ENCODE measurements at regions not wholly inside any gene's neighbourhood (a gene's known extent, or its start where the extent isn't known, plus 50 kb on each side); places are given as distances from the start of the nearest gene placed in this dataset.

GRCh38 chr11:91178366-91178765 is 955.5 kb upstream of the CHORDC1 start:
- no peaks in the 10 kb centered on the region for H3K36me3 ChIP-seq (ENCODE audit: control insufficient read depth in 2 of 2, insufficient read depth in 2 of 2, low read length in 2 of 2)
- H3K27ac ChIP-seq (ENCODE audit: low read length), result no peak overlapping the region
- H3K9ac ChIP-seq (ENCODE audit: low read length in 2 of 2), result no peak overlapping the region
- no peaks in the 10 kb centered on the region for H3K27me3 ChIP-seq (ENCODE audit: control insufficient read depth in 1 of 2, insufficient read depth in 2 of 2, low read length in 2 of 2)
- H3K9me3 ChIP-seq (ENCODE audit: control insufficient read depth in 2 of 2, low read length in 2 of 2), result peaks cover 0 to 5% of the 10 kb centered on the region in 2 donors
- no peaks in the 10 kb centered on the region for H3K4me1 ChIP-seq (ENCODE audit: control insufficient read depth, insufficient read depth, low read length)
- no peak overlapping the region for H3K4me3 ChIP-seq (ENCODE audit: low read length in 2 of 2)

GRCh38 chr11:91174734-91175133 is 951.9 kb upstream of the CHORDC1 start:
- Histone ChIP-seq H3K27me3 (ENCODE audit: control insufficient read depth in 1 of 2, insufficient read depth in 2 of 2, low read length in 2 of 2) (no peaks in the 10 kb centered on the region), H3K27ac (ENCODE audit: low read length) (no peak overlapping the region), H3K4me1 (ENCODE audit: control insufficient read depth, insufficient read depth, low read length) (no peaks in the 10 kb centered on the region), H3K4me3 (ENCODE audit: low read length in 2 of 2) (no peak overlapping the region), H3K9ac (ENCODE audit: low read length in 2 of 2) (no peak overlapping the region), H3K9me3 (ENCODE audit: control insufficient read depth in 2 of 2, low read length in 2 of 2) (no peaks in the 10 kb centered on the region), H3K36me3 (ENCODE audit: control insufficient read depth in 2 of 2, insufficient read depth in 2 of 2, low read length in 2 of 2) (no peaks in the 10 kb centered on the region)

GRCh38 chr11:91174193-91174592 is 951.3 kb upstream of the CHORDC1 start:
- Histone ChIP-seq H3K36me3 (ENCODE audit: control insufficient read depth in 2 of 2, insufficient read depth in 2 of 2, low read length in 2 of 2) (no peaks in the 10 kb centered on the region), H3K27me3 (ENCODE audit: control insufficient read depth in 1 of 2, insufficient read depth in 2 of 2, low read length in 2 of 2) (no peaks in the 10 kb centered on the region), H3K4me1 (ENCODE audit: control insufficient read depth, insufficient read depth, low read length) (no peaks in the 10 kb centered on the region), H3K27ac (ENCODE audit: low read length) (no peak overlapping the region), H3K4me3 (ENCODE audit: low read length in 2 of 2) (no peak overlapping the region), H3K9ac (ENCODE audit: low read length in 2 of 2) (no peak overlapping the region), H3K9me3 (ENCODE audit: control insufficient read depth in 2 of 2, low read length in 2 of 2) (no peaks in the 10 kb centered on the region)

GRCh38 chr11:91173701-91174100 is 950.9 kb upstream of the CHORDC1 start:
- H3K9ac ChIP-seq (ENCODE audit: low read length in 2 of 2), result no peak overlapping the region
- no peaks in the 10 kb centered on the region for H3K9me3 ChIP-seq (ENCODE audit: control insufficient read depth in 2 of 2, low read length in 2 of 2)
- H3K36me3 ChIP-seq (ENCODE audit: control insufficient read depth in 2 of 2, insufficient read depth in 2 of 2, low read length in 2 of 2), result no peaks in the 10 kb centered on the region
- H3K4me1 ChIP-seq (ENCODE audit: control insufficient read depth, insufficient read depth, low read length), result no peaks in the 10 kb centered on the region
- no peak overlapping the region for H3K27ac ChIP-seq (ENCODE audit: low read length)
- no peak overlapping the region for H3K4me3 ChIP-seq (ENCODE audit: low read length in 2 of 2)
- H3K27me3 ChIP-seq (ENCODE audit: control insufficient read depth in 1 of 2, insufficient read depth in 2 of 2, low read length in 2 of 2), result no peaks in the 10 kb centered on the region

GRCh38 chr11:91170711-91171110 is 947.9 kb upstream of the CHORDC1 start:
- Histone ChIP-seq H3K4me3 (ENCODE audit: low read length in 2 of 2) (no peak overlapping the region), H3K4me1 (ENCODE audit: control insufficient read depth, insufficient read depth, low read length) (no peaks in the 10 kb centered on the region), H3K9ac (ENCODE audit: low read length in 2 of 2) (no peak overlapping the region), H3K36me3 (ENCODE audit: control insufficient read depth in 2 of 2, insufficient read depth in 2 of 2, low read length in 2 of 2) (no peaks in the 10 kb centered on the region), H3K27ac (ENCODE audit: low read length) (no peak overlapping the region), H3K9me3 (ENCODE audit: control insufficient read depth in 2 of 2, low read length in 2 of 2) (no peaks in the 10 kb centered on the region), H3K27me3 (ENCODE audit: control insufficient read depth in 1 of 2, insufficient read depth in 2 of 2, low read length in 2 of 2) (no peaks in the 10 kb centered on the region)

GRCh38 chr11:91164452-91164822 is 941.6 kb upstream of the CHORDC1 start:
- H3K27me3 ChIP-seq (ENCODE audit: control insufficient read depth in 1 of 2, insufficient read depth in 2 of 2, low read length in 2 of 2), result no peaks in the 10 kb centered on the region
- no peak overlapping the region for H3K4me3 ChIP-seq (ENCODE audit: low read length in 2 of 2)
- H3K27ac ChIP-seq (ENCODE audit: low read length), result no peak overlapping the region
- H3K36me3 ChIP-seq (ENCODE audit: control insufficient read depth in 2 of 2, insufficient read depth in 2 of 2, low read length in 2 of 2), result no peaks in the 10 kb centered on the region
- H3K9me3 ChIP-seq (ENCODE audit: control insufficient read depth in 2 of 2, low read length in 2 of 2), result no peaks in the 10 kb centered on the region
- no peak overlapping the region for H3K9ac ChIP-seq (ENCODE audit: low read length in 2 of 2)
- H3K4me1 ChIP-seq (ENCODE audit: control insufficient read depth, insufficient read depth, low read length), result no peaks in the 10 kb centered on the region

- Histone ChIP-seq H3K27me3 (ENCODE audit: control insufficient read depth in 1 of 2, insufficient read depth in 2 of 2, low read length in 2 of 2) (no peaks in the 10 kb centered on the region), H3K9ac (ENCODE audit: low read length in 2 of 2) (no peak overlapping the region), H3K9me3 (ENCODE audit: control insufficient read depth in 2 of 2, low read length in 2 of 2) (no peaks in the 10 kb centered on the region), H3K4me1 (ENCODE audit: control insufficient read depth, insufficient read depth, low read length) (no peaks in the 10 kb centered on the region), H3K36me3 (ENCODE audit: control insufficient read depth in 2 of 2, insufficient read depth in 2 of 2, low read length in 2 of 2) (no peaks in the 10 kb centered on the region), H3K27ac (ENCODE audit: low read length) (no peak overlapping the region), H3K4me3 (ENCODE audit: low read length in 2 of 2) (peak overlapping the region in 1 of 2 donors; percentile 14)
These were observed 941.0 kb upstream of the CHORDC1 start for GRCh38 chr11:91163619-91164451.

- no peaks in the 10 kb centered on the region for H3K27me3 ChIP-seq (ENCODE audit: control insufficient read depth in 1 of 2, insufficient read depth in 2 of 2, low read length in 2 of 2)
- no peak overlapping the region for H3K9ac ChIP-seq (ENCODE audit: low read length in 2 of 2)
- no peaks in the 10 kb centered on the region for H3K36me3 ChIP-seq (ENCODE audit: control insufficient read depth in 2 of 2, insufficient read depth in 2 of 2, low read length in 2 of 2)
- H3K4me3 ChIP-seq (ENCODE audit: low read length in 2 of 2), result no peak overlapping the region
- H3K27ac ChIP-seq (ENCODE audit: low read length), result no peak overlapping the region
- H3K9me3 ChIP-seq (ENCODE audit: control insufficient read depth in 2 of 2, low read length in 2 of 2), result no peaks in the 10 kb centered on the region
- no peaks in the 10 kb centered on the region for H3K4me1 ChIP-seq (ENCODE audit: control insufficient read depth, insufficient read depth, low read length)
These were observed 937.8 kb upstream of the CHORDC1 start for GRCh38 chr11:91160661-91161060.

- Histone ChIP-seq H3K9me3 (ENCODE audit: control insufficient read depth in 2 of 2, low read length in 2 of 2) (no peaks in the 10 kb centered on the region), H3K4me3 (ENCODE audit: low read length in 2 of 2) (no peak overlapping the region), H3K4me1 (ENCODE audit: control insufficient read depth, insufficient read depth, low read length) (no peaks in the 10 kb centered on the region), H3K27ac (ENCODE audit: low read length) (no peak overlapping the region), H3K27me3 (ENCODE audit: control insufficient read depth in 1 of 2, insufficient read depth in 2 of 2, low read length in 2 of 2) (no peaks in the 10 kb centered on the region), H3K9ac (ENCODE audit: low read length in 2 of 2) (no peak overlapping the region), H3K36me3 (ENCODE audit: control insufficient read depth in 2 of 2, insufficient read depth in 2 of 2, low read length in 2 of 2) (no peaks in the 10 kb centered on the region)
These were observed 936.2 kb upstream of the CHORDC1 start for GRCh38 chr11:91158891-91159537.

- Histone ChIP-seq H3K27me3 (ENCODE audit: control insufficient read depth in 1 of 2, insufficient read depth in 2 of 2, low read length in 2 of 2) (no peaks in the 10 kb centered on the region), H3K9ac (ENCODE audit: low read length in 2 of 2) (no peak overlapping the region), H3K27ac (ENCODE audit: low read length) (no peak overlapping the region), H3K36me3 (ENCODE audit: control insufficient read depth in 2 of 2, insufficient read depth in 2 of 2, low read length in 2 of 2) (no peaks in the 10 kb centered on the region), H3K4me1 (ENCODE audit: control insufficient read depth, insufficient read depth, low read length) (no peaks in the 10 kb centered on the region), H3K9me3 (ENCODE audit: control insufficient read depth in 2 of 2, low read length in 2 of 2) (no peaks in the 10 kb centered on the region), H3K4me3 (ENCODE audit: low read length in 2 of 2) (no peak overlapping the region)
These were observed 935.4 kb upstream of the CHORDC1 start for GRCh38 chr11:91158297-91158696.

GRCh38 chr11:91156041-91156440 is 933.2 kb upstream of the CHORDC1 start:
- H3K36me3 ChIP-seq (ENCODE audit: control insufficient read depth in 2 of 2, insufficient read depth in 2 of 2, low read length in 2 of 2), result no peaks in the 10 kb centered on the region
- H3K9me3 ChIP-seq (ENCODE audit: control insufficient read depth in 2 of 2, low read length in 2 of 2), result peaks cover 0 to 4% of the 10 kb centered on the region in 2 donors
- H3K27me3 ChIP-seq (ENCODE audit: control insufficient read depth in 1 of 2, insufficient read depth in 2 of 2, low read length in 2 of 2), result no peaks in the 10 kb centered on the region
- no peak overlapping the region for H3K27ac ChIP-seq (ENCODE audit: low read length)
- H3K9ac ChIP-seq (ENCODE audit: low read length in 2 of 2), result no peak overlapping the region
- H3K4me1 ChIP-seq (ENCODE audit: control insufficient read depth, insufficient read depth, low read length), result no peaks in the 10 kb centered on the region
- no peak overlapping the region for H3K4me3 ChIP-seq (ENCODE audit: low read length in 2 of 2)

Measured in stomach smooth muscle (tissue), 2 donors.